NT2/D1 (cell line): ENCODE measurements at regions not wholly inside any gene's neighbourhood (a gene's known extent, or its start where the extent isn't known, plus 50 kb on each side); places are given as distances from the start of the nearest gene placed in this dataset.

ENCODE experiments used
- SUZ12 ChIP-seq: IDR thresholded peaks from 2 replicates; pipeline ENCODE4 v1.6.1; 2011; ENCODE audit not compliant: insufficient read length, insufficient read depth; ENCODE audit errors: extremely low read depth
- YY1 ChIP-seq: IDR thresholded peaks from 2 replicates; pipeline ENCODE4 v1.6.1; 2011; ENCODE audit not compliant: insufficient read length, insufficient read depth

DNA sequence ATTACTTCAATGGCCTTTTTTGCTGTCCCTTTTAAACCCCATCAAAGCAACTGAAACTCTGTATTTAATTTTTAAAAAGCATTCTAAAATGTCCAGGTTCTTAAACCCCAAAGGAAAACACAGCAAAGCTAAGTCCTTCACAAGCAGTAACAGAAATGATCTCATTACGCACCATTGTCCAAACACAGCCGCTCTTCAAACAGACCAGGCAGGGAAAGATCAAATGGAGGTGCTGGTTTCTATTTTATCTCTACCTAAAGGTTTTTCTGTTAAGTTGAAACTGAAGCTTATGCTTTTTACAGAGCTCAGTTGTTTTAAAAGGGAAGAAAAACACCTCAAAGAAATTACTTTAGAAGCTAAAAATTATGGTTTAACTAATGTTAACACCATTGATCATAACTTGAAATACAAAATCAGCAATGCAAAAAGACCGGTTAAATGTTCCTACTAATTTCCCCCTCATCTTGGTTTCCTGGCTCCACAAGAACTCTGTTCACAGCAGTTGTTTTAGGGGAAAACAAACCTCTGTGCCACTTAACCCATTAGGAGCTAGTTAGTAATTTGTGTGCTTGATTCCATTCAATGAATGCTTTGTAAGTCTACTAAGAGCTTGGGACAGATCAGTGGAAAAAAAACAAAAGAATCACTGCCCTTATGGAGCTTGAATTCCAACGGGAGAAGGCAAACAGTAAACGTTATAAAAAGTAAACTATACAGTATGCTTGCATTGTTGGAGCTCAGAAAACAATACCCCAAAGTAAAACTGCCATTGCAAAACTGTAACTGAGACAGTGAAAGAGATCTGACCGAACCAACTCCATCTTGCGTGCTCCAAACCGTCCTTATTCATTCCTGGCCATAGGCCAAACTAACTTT lies 87.4 kb downstream of the CD24 start:
- no peak for TF ChIP-seq YY1
- TF ChIP-seq SUZ12 = no peak
